ENCODE measurements at regions not wholly inside any gene's neighbourhood (a gene's known extent, or its start where the extent isn't known, plus 50 kb on each side); places are given as distances from the start of the nearest gene placed in this dataset.

DNA sequence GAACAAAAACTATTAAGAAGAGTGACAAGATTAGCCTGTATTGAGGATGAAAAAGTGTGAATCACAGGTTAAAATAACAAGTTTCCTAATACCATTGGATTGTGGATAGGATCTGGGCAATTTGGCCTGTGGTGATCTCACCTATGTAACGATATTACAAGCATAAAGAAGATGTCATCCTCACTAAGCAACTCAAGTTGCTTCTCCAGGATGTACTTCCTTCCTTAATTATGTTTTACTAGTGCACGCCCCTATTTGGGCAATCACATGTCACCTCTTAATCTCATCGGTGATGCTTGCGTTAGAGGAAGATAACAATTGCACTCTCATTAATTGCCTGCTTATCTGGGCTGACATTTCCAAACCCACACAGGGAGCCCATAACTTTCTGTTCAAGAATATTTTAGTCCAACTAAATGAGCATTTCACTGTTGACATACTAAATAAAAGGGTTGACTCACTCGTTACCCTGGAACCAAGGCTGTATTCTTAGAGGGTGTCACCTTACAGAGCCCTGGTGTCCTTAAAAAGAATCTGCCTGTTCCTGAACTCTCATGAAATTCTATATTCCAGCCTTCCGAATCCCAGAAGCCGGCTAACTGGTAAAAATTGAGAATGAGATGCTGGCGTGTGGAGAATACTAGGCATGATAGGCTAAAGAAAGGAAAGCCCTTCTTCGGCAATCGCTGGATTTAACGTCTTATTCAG is 88.2 kb upstream of the ATXN1 start:
- no peak overlapping the region for H3K9ac ChIP-seq (ENCODE audit: control insufficient read depth, extremely low read depth, insufficient read depth, low read length)
- no peak for DNase-seq (ENCODE audit: low read depth, low spot score)

DNA sequence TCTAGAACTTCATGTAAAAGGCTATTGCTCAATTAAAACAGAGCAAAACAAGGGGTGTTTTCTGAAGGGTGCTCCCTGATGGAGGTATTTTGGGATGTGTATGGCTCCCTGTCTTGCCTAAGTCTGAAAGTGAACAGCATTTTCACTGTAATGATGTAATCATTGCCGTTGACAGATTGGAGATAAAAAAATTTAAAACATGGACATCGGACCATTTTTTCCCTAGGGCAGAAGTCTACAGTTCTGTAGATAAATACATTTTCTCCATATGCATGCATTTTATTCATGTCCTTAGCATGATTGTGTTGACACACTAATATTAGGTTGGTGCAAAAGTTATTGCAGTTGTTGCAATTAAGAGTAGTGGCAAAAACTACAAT is 85.1 kb upstream of the ATXN1 start:
- Histone ChIP-seq H3K27me3 (ENCODE audit: control insufficient read depth, extremely low read depth, insufficient read depth, low read length) (no peaks in the 10 kb centered on the region), H3K4me2 (ENCODE audit: control insufficient read depth, extremely low read depth, insufficient read depth, low read depth, low read length) (no peak overlapping the region), H3K4me3 (ENCODE audit: control insufficient read depth in 2 of 3, extremely low read depth in 1 of 3, insufficient read depth in 2 of 3, low read depth in 1 of 3, low read length in 3 of 3) (no peak overlapping the region), H4K20me1 (ENCODE audit: control insufficient read depth, extremely low read depth, insufficient read depth, low read length) (no peaks in the 10 kb centered on the region), H3K27ac (ENCODE audit: control insufficient read depth, insufficient read depth, low read length) (no peak overlapping the region), H3K9ac (ENCODE audit: control insufficient read depth, extremely low read depth, insufficient read depth, low read length) (no peak overlapping the region), H3K9me3 (ENCODE audit: control insufficient read depth, low read depth, low read length) (no peaks in the 10 kb centered on the region), H3K36me3 (ENCODE audit: control insufficient read depth in 2 of 2, extremely low read depth in 1 of 2, insufficient read depth in 2 of 2, low read length in 2 of 2) (no peaks in the 10 kb centered on the region), H3K4me1 (ENCODE audit: control insufficient read depth, extremely low read depth, insufficient read depth, low read length) (peaks cover 10% of the 10 kb centered on the region), H2AFZ (ENCODE audit: control insufficient read depth, low read length) (no peak overlapping the region), H3K9me1 (ENCODE audit: control insufficient read depth, extremely low read depth, insufficient read depth, low read length) (no peaks in the 10 kb centered on the region), H3K79me2 (ENCODE audit: control insufficient read depth, insufficient read depth, low read length) (no peaks in the 10 kb centered on the region)
- dilution Hi-C loops (cut with MboI; ENCODE audit: extremely low pct_ligation_motif_present, low sequenced_read_pairs), result no loop called here
- DNase-seq (ENCODE audit: low read depth, low spot score) (no peak), FAIRE-seq (no peak)
- no peak for TF ChIP-seq EZH2 (IDR thresholded peaks at IDR 0.05; ENCODE audit: low read length)
- TF ChIP-seq CTCF (optimal IDR thresholded peaks at IDR 0.05 in 1 of 3, IDR thresholded peaks at IDR 0.05 in 1 of 3, conservative IDR thresholded peaks at IDR 0.05 in 1 of 3; ENCODE audit: extremely low read depth in 1 of 3, insufficient read depth in 2 of 3, low read length in 3 of 3), result no peak

More for the DNA sequence above, 88.2 kb upstream of the ATXN1 start:
- Histone ChIP-seq H2AFZ (ENCODE audit: control insufficient read depth, low read length) (no peak overlapping the region), H3K4me3 (ENCODE audit: control insufficient read depth in 2 of 3, extremely low read depth in 1 of 3, insufficient read depth in 2 of 3, low read depth in 1 of 3, low read length in 3 of 3) (no peak overlapping the region), H3K9me1 (ENCODE audit: control insufficient read depth, extremely low read depth, insufficient read depth, low read length) (no peaks in the 10 kb centered on the region), H3K36me3 (ENCODE audit: control insufficient read depth in 2 of 2, extremely low read depth in 1 of 2, insufficient read depth in 2 of 2, low read length in 2 of 2) (no peaks in the 10 kb centered on the region), H3K27me3 (ENCODE audit: control insufficient read depth, extremely low read depth, insufficient read depth, low read length) (no peaks in the 10 kb centered on the region), H3K4me2 (ENCODE audit: control insufficient read depth, extremely low read depth, insufficient read depth, low read depth, low read length) (no peak overlapping the region), H3K27ac (ENCODE audit: control insufficient read depth, insufficient read depth, low read length) (no peak overlapping the region), H3K9me3 (ENCODE audit: control insufficient read depth, low read depth, low read length) (no peaks in the 10 kb centered on the region), H4K20me1 (ENCODE audit: control insufficient read depth, extremely low read depth, insufficient read depth, low read length) (no peaks in the 10 kb centered on the region), H3K79me2 (ENCODE audit: control insufficient read depth, insufficient read depth, low read length) (no peaks in the 10 kb centered on the region), H3K4me1 (ENCODE audit: control insufficient read depth, extremely low read depth, insufficient read depth, low read length) (peaks cover 3% of the 10 kb centered on the region)
- TF ChIP-seq EZH2 (IDR thresholded peaks at IDR 0.05; ENCODE audit: low read length) (no peak), CTCF (optimal IDR thresholded peaks at IDR 0.05 in 1 of 3, IDR thresholded peaks at IDR 0.05 in 1 of 3, conservative IDR thresholded peaks at IDR 0.05 in 1 of 3; ENCODE audit: extremely low read depth in 1 of 3, insufficient read depth in 2 of 3, low read length in 3 of 3) (no peak)
- dilution Hi-C loops (cut with MboI; ENCODE audit: extremely low pct_ligation_motif_present, low sequenced_read_pairs), result no loop called here
- FAIRE-seq, result no peak
